Fibroblast of skin of abdomen (primary cell): ENCODE measurements at regions not wholly inside any gene's neighbourhood (a gene's known extent, or its start where the extent isn't known, plus 50 kb on each side); places are given as distances from the start of the nearest gene placed in this dataset.
"Not testable (repeated sequence)": the region's sequence is repeated elsewhere in the genome, so short reads cannot be mapped to it uniquely, and the experiment has no call there.

Experiments used
- DNase-seq: peaks from one replicate; pipeline ENCODE4 v3.0.0-alpha.2; 2013

DNA sequence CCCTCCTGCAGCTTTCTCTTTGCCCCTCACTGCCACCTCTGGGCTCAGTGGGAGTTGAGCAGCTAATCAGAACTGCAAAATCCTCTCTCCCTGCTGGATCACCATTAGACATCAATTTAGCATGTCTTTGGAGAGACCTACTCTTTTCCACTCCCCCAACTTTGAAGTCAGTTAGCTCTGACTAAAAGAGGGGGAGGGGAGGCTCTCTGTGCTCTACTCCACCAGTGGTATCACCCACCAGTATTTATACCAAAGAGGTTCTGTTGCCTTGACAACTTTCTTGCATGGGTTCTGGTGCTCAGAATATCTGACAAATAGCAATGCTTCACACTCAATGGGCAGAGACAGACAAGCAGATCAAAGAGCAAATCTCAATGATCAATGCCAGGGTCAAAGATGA is 146.2 kb upstream of the ROPN1 start:
- no peak for DNase-seq

DNA sequence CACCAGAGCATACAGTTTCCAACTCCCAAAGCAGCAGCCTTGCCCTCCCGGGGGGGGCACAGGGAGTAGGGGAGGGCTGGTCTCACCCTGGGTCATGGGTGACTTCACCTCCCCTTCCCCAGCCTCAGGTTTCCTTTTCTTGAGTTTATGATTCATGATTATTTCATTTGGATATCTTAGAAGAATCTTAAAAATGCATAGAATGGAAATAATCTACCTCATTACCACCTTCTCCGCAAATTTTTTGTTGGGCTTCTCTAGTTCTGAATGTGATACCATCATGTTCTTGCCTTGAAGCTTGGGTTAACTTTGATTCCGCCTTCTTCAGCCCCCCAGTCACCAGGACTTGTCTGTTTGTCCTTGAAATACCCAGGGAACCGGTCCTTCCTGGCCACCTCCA is 148.8 kb upstream of the ROPN1 start:
- peak; percentile 51 for DNase-seq

DNA sequence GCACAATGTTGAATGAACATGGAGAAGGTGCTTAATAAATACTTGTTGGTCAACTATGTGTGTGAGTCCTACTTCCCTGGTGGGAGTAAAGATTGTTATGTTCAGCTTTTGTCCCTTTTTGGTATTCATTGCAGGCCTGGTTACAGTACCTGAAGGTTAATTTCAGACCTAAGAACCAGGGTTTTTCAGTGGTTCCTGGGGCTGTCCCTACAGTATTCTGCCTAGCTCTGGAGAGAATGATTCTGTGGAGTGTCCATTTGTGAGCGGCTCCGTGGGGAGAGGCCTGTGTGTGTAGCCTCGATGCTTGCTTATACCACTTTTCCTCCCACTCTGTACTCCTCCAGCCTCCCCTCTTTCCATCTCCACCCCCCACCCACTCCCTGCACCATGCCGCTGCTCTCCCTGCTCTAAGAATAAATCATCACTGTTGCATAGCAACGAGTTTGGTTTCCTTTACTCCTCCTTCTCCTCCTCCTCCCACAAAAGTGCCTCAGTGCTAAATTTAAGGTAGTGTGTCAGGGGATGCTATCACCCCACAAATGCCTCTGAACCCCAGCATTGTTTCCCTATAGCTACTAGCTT is 150.6 kb upstream of the ROPN1 start:
- peak; percentile 27 for DNase-seq

DNA sequence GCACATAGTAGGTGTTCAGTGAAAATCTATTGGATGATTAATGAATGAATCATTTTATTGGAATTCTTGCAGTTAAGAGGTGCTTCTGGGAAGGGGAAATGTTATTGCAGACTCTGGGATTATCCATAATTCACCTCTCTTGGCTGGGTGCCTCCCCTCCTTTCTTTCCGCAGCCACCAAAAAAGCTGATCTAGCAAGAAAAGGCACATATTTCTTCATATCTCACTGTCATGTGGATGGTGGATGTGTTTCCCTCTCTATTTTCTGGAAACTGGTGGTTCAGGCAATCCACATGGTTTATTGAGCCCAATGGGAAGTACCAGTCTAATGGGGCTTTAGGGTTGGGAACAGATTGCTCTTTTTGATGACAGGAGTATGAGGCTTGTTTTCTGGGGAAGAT is 151.1 kb upstream of the ROPN1 start:
- no peak for DNase-seq

DNA sequence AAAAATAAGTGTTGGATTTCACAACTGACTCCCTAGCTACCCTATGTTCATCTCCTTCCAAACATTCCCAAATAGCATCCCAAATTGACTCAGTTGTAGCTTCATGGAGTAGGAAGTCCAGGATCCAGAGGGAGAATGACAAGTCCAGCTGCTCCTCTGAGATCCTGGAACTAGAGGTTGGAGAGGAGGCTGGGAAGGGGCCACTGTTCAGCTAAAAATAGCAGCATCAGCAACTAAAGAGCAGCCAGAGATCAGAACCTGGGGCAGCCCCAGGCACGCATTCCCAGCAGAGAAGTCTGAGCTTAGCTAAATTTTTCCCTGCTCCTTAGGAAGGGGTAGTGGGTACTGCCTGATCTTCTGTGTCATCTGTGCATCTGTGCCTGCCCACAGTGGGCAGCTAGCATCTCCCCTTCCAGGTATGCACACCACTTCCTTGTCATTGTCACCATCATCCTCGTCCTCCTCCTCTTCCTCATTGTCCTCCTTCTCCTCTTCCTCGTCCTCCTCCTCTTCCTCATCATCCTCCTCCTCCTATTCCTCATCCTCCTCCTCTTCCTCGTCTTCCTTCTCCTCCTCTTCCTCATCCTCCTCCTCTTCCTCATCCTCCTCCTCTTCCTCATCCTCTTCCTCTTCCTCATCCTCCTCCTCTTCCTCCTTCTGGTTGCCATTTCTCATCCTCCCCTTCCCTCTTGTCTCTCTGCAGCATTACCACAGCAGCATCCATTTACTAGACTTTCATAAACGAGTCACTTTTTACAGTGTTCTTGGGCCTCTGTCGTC is 152.3 kb upstream of the ROPN1 start:
- no peak for DNase-seq

DNA sequence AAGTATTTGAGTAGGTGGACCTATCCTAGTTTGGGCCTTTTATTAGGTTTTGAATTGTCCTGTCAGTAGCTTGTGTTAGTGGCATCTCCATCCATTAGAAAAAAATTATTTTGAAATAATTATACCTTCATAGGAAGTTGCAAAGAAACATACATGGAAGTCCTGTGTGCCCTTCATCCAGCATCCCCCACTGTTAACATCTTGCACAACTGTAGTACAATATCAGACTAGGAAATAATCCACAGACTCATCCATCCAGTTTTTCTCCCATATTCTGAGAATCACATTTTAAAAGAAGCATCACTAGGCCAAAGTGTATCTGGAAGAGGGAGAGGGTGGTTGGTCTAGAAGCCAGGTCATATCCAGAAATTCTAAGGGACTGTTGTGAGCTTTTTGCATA is 155.5 kb upstream of the ROPN1 start:
- no peak for DNase-seq

DNA sequence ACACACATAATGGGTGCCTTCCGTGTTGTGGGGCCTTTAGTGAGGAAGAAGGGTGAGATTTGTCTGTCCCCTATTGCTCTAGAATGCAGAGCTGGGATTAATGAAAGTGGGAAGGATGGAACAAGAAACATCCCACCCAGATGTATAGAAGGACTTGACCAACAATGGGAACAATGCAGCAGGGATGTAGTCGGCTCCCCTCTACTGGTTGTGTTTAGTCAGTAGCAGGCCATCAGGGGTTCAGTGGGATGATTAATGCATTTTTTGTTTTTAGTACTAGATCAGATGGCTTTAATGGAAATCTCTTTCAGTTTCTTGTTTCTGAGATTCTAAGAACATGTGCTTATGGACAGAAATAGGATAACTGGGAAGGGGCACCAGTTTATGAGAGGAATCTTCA is 156.0 kb upstream of the ROPN1 start:
- DNase-seq: peak; percentile 62

DNA sequence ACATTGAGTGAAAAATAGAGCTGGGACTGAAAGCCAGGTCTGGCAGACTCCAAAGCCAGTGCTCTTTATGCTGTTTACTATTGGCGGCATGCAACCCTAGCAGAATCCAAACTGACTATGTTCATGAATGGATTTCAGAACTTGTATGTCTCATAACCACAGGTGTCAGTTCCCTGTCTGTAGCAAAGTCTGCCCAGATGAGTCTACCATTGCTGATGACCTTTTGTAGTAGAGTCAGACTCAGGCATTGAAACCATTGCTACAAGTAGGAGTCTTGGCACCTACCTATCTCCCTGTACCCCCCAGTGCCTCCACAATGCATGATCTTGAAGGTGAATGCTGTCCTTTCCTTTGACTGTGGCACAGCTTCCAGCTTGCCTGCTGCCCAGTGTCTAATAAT is 157.2 kb upstream of the ROPN1 start:
- DNase-seq: no peak

DNA sequence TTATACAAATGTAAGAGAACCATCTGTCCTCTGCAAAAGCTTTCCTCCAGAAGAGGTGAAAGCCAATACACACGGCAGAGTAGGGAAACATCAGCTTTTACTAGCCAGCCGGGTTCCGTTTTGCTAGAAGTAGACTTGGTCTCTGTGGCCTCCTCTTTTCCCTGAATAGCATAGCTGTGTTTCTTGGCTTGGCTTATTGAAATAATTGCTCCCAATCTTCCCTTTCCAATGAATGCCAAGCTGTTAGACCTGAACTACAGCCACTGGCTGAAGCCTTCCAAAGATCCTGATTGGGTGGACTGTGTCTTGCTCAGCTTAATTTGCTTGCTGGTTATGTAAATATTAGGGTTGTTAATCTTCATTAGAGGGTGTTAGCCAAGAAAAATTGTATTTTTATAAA is 157.8 kb upstream of the ROPN1 start:
- DNase-seq: no peak

DNA sequence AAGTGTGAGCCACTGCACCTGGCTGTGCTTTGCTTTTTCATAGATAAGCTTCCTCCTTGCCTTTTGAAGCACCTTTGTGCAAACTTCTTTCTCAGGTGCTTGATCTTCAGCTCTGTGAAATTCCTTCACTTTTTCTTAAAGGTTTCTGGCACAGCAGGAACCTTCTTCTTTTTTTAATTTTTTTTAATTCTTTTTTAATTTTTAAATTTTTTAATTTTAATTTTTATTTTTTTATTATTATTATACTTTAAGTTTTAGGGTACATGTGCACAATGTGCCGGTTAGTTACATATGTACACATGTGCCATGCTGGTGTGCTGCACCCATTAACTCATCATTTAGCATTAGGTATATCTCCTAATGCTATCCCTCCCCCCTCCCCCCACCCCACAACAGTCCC is 161.0 kb upstream of the ROPN1 start:
- not testable (repeated sequence) for DNase-seq

DNA sequence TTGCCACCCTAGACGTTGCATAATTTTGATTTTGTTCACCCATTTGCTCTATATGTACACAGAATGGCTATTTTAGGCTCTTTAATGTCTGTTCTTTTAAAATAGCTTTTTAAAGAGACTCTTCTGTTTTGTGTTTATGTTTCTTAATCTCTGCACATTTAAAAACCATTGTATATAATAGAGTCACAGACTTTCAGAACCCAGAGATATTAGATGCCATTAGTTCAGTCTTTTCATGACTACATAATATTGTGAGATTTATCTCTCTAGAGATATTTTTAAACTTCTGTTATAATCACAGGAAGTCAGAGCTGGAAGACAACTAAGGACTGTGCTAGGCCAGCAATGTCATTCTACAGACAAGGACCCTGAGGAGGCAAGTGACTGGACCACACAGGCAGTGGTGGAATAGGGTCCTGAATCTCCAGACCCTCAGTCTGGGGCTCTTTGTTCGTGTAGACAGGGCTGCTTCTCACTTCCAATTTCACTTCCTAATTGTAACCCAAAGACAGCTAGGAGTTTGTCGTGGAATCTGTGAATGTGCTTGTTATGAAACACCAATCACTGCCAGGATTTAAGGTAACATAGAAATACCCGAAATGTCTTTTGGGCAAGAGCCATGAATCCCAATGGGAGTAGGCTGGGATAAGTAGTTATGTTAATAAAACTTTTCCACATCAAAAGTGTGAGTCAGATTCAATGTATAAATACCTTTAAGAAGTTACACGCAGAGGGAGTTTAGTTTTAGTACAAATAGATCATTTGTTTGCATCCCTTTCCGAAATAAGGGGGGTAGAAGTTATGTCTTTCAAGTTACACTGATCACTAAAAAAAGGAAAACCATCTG is 165.2 kb upstream of the ROPN1 start:
- DNase-seq: peak; percentile 24

DNA sequence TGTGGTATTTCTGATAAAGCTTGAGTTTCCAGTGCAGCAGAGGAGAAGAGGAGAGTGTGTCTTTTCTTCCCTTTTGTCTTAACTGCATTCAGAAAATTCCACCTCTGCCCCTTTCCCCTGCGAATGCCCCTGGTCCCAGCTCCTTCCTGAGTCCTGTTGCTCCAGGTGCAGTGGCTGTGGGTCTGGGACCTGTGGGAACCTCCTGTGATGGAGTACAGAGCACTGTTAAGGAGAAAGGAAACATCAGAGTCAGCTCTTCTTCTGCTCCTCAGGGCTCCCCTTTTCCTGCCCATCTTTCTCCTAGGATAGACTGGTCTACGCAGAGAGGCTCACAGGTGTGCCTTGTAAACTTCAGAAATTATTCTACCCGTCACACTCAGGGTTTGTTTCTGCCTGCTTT is 165.8 kb upstream of the ROPN1 start:
- DNase-seq: no peak

DNA sequence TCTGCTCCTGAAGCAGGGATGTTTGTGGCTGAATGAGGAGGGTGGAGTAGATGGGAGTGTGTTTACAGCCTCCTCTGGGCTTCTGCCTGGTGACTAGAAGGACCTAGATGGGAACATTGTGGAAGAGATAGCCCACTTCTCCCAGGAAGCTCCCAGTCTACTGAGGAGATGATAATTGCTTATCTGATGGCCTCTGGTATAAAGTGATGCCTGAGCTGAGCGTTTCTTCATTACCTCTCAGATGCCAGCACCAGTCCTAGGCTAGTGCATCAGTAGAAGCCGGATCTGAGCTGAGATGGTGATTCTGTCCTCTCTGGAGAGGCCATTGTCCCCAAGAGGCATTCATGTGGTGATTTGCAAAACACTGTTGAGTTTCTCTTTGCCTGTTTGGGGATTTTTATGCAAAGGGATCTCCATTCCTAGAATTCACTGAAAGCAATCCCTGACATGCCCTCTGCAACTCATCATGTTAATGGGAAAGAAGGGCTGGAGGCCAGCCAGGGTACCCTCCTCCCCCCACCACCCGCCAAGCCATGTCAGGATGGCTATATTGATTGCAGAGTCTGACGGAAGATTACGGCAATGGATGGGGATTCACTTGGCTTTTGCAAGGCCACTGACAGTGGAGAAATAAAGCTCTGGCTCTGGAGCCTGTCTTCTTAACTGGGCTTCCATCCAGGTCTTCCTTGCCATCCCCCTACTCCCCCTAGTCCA is 166.4 kb upstream of the ROPN1 start:
- DNase-seq: peak; percentile 45

DNA sequence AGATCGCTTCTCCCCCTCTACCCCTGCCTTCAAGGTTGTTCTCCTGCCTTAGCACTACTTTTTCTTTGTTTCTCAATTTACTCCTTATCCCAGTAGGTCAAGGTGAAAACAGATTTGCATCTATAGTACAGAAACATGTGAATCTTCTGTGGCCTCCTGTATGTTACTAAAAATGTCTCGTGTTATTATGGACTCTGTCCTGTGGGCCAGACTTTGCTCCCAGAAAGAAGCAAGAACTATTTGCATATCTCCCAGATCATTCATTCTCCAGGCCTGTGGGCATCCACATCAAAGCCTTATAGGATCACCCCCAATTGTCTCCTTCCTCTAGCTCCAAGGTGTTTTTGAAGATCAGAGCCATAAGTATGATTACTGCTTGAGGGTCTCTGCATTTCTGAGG is 169.5 kb upstream of the ROPN1 start:
- DNase-seq: no peak

DNA sequence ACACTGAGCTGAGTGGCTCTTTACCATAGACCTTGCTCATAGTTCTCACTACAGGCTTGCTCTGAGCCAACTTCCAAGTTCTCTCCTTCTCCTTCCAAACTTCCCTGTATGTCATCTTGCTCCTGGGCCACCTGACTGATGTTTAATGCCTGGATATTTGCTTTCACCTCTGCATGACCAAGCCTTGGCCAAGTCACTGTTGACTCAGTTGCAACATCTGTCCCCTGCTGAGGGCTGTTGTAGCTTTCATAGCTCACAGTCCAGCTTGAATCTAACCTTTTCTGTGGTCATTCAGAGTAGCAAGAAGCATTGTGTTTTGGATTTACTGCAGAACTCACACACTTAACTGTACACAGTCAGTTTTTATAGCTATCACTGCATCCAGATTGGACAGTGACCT is 171.8 kb upstream of the ROPN1 start:
- no peak for DNase-seq

DNA sequence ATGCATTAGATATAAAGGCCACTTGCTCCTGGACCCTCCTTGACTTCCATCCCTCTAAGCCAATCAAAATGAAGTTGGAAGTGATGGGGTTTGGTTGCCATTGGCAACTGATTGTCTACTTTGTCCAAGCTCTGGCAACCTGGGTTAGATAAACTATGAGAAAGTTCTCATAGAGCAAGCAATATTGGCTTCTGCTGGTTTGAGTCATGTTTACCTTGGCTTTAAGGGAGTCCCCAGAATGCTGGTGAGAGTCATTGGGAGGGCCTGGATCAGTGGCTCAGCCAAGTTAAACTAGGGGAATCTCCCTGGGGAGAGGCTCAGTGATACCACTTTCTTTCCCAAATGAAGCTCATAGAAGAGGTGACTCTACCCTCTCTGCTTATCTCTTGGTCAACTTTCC is 176.3 kb upstream of the ROPN1 start:
- no peak for DNase-seq

DNA sequence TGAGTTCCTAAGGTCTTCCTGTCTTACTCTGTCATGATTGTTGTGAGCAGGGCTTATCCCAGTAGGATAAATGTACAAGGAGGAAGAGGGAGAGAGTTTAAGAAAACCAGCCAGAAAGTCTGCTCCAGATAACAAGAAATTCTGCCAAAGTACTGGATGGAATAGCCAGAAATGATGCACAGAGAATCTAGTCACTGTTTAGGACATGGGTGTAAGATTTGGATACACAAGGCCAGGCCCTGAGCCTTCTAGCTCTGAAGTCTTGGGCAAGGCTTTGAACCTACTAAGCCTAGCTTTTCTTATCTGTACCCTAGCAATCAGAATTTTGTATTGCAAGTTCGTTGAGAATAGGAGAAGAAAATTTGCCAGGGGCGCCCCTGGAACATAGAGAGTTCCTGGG is 180.4 kb upstream of the ROPN1 start:
- no peak for DNase-seq

DNA sequence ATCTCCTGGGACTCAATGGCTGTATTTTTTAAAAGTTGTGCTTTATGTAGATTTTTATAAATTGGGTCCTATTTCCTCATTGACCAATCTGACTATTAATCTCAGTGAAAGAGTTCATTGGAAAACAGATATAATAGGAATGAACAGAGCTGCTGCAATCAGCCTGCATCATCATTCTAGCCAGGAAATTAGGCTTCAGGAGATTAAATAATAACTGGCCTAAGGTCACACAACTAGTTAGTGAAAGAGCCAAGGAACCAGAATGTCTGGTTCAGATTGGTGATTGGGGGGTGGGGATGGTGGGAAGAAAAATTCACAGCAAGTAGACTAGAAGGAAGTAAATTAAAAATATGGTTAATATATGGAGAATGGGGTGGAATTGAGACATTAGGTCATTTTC is 180.9 kb upstream of the ROPN1 start:
- DNase-seq: no peak

DNA sequence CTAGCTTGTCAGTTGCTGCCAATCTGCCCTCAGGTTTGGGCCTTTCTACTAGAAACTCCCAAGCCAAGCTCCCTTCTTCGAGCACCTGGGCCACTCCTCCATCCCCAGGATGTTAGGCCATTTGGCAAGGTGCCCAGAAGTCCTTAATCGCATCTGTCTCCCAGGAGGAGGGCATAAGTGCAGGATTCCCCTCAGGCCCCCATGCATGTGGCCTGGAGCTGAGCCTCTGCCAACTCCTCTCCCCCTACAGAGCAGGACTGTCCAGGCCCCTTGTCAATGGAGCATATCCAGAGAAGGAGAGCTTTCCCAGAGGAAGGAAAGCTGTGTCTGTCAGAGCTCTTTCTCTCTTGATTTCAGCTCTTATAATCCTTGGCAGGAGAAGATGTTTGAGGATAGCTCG is 182.6 kb upstream of the ROPN1 start:
- peak; percentile 9 for DNase-seq

DNA sequence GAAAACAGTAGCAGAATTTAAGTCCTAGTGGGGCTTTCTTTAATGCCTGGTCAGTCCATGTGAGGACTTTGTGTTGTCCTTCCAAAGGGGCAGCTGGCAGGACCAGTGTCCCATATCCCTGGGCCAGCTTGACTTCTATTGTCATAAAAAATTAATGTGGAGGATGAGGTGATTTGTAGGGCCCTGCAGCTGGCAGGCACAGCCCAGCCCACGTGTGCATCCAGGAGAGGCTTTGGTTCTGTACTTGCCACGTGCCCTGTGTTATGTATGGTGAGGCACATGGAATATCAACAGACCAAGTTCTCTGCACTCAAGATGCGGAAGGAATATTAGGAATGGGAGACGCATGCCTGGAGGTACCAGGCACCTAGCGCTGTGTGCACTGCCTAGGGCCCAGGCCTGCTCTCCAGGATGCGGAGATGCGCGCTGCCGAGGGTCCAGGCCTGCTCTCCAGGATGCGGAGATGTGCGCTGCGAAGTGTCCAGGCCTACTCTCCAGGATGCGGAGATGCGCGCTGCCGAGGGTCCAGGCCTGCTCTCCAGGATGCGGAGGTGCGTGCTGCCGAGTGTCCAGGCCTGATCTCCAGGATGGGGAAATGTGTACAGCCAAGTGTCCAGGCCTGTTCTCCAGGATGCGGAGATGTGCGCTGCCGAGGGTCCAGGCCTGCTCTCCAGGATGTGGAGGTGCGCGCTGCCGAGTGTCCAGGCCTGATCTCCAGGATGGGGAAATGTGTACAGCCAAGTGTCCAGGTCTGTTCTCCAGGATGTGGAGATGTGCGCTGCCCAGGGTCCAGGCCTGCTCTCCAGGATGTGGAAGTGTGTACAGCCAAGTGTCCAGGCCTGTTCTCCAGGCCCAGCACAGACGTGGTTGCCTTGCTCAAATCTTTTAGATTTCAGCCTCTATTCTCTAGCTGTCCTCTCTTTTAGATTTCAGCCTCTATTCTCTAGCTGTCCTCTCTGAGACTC is 183.3 kb upstream of the ROPN1 start:
- DNase-seq: no peak

DNA sequence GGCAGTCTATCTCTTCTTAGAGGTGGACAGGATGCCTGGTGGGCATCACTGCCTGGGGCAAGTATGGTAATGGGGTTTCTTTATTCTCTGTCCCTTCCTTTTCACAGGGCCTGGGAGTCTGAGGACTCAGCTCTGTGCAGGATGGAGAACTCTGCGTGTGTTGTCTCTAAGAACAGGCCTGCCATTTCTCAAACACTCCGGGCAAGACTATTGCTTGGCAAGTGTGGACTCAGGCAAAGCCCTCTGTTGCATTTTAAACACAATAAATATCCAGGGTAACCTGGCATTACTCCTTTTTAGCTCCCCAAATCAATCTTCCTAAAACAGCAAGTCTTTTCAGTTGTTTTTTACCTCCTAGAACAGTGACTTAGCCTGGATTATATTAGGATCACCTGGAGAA is 185.1 kb upstream of the ROPN1 start:
- DNase-seq: no peak

DNA sequence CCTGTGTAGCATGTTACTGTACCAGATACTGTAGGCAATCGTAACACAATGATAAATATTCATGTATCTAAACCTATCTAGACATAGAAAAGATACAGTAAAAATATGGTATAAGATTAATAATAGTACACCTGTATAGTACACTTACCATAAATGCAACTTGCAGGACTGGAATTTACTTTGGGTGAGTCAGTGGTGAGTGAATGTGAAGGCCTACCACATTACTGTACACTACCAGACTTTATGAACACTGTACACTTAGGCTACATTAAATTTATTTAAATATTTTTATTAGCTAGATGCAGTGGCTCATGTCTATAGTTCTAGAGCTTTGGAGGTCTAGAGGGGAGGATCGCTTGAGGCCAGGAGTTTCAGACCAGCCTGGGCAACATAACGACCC is 186.6 kb upstream of the ROPN1 start:
- peak; percentile 23 for DNase-seq
